HTR-8/SVneo (cell line): ENCODE measurements at regions not wholly inside any gene's neighbourhood (a gene's known extent, or its start where the extent isn't known, plus 50 kb on each side); places are given as distances from the start of the nearest gene placed in this dataset.
"Not testable (repeated sequence)": the region's sequence is repeated elsewhere in the genome, so short reads cannot be mapped to it uniquely, and the experiment has no call there.

Experiments
- DNase-seq: peaks from one replicate; pipeline ENCODE4 v3.0.0; 2011; ENCODE audit warnings: low spot score, mixed read lengths; ENCODE audit not compliant: insufficient read length
- FAIRE-seq: peaks from 2 replicates; lab custom pipeline; 2011; peaks lifted over from hg19 to GRCh38; lab: Jason Lieb, UNC

DNA sequence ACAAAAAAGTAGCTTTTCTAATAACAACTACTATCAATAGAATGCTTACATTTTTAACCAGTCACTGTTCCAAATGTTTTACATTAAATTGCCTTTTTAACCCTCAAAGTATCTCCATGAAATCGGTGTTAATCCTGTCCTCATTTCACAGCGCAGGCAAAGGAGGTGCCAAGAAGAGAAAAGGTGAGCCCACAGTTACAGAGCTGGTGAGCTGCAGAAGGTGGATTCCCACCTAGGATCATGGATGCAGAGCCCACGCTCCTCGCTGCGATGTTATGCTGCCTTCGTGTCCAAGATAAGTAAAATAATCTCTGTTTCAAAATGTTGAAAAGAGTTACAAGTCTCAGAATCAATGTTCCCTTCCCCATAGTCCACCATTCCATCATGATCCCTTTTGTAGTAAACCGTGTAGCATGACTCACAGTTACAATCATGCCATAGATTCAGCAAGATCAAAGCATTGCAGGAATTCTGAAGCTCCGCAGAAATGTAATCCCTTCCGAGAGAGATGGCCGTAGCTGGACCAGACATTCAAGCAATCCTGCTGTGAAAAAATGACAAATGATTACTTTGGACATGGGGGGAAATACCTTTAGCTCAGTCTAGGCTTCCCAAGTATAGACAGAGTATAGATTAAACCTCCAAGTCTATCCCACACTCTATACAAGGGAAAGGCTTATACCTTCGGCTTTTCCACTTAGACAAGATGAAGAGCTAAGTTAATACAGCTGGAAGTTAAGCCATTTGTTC lies 394.7 kb upstream of the AKR1E2 start:
- peak; percentile 50 for DNase-seq
- peak; percentile 64 for FAIRE-seq

DNA sequence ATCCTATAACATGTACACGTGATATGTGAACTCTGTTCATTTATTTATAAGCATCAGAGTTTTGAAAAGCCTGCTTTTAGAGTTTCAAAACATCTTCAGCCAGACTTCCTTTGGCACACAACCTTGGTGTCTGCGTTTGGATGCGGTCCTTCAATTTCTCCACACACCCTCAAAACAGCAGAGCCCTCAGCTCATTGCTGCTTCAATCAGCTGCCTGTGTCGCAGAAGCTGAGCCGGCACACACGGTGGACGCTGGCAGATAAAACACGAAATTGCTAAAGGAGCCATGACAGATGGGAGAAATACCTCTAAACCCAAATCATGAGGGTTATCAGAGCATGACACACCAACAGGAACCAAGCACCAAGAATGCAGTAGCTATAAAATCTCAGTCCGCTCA lies 396.4 kb upstream of the AKR1E2 start:
- FAIRE-seq (no peak), DNase-seq (no peak)

DNA sequence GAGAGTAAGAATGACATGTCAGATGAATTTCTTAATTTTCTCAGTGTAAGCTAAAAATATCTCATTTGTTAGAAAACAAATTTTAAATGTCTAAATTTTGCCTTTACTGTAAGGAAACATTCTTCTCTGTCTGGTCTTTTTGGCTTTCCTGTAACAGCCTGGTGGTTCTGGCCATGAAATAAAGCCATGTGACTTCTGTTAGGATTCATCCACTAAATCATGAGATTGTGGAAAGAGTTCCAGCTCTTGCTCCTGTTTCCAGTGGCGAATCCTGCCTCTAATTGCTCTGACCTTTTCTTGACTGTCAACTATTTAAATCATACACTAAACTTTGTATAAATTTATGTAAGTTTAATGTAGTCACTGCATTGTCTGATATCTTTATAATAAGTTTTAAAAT lies 398.5 kb upstream of the AKR1E2 start:
- no peak for DNase-seq
- no peak for FAIRE-seq

DNA sequence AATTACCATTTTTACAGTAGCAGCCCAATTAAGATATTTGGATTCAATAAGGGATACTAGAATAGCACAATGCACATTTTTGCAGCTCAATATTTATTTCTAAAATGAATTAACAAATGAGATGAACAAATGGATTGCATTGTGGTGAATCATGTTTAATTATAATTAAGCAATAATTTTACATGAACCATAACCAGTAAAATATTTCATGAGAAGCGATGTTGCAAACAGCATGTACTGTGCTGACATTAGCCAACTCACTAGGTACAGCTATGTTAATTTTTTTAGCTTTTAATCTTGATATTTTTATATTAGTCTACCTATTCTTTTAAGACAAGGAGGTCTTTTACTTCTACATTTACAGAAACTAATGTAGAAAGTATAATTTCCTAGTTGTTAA lies 399.1 kb upstream of the AKR1E2 start:
- FAIRE-seq (no peak), DNase-seq (no peak)

DNA sequence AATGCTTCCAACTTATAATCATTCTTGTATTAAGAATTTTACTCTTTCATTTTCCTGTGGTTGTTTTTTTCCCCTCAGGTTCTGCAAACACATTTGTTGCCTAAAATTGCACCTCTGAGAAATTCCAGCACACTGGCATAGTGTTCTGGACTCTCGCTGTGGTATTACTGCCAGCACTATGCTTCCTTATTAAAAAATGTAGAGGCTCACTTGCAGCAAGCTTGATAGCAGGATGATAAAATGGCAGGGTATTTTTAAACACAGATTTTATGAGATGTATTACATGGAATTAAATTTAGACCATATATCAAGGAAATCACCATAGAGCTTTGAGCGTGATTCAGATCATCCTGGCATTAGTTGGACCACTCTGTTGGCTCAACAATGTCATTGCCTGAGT lies 416.7 kb upstream of the AKR1E2 start:
- DNase-seq (no peak), FAIRE-seq (no peak)

DNA sequence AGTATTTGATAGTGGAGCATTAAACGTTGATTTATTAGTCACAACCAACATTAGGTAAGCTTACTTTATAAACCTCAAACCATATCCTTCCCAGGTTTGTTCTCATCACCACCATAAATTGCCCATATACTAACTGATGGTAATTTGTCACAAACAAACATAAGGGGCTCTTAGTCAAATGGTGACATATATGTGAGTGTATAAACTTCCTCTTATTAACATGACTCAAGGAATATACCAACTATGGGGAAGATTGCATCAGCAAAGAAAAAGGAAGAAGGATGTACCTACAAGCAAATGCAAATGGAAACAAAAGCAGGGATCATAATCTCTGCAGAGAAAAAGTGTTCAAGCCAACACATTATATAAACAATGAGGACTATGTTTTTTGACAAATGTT lies 418.2 kb upstream of the AKR1E2 start:
- DNase-seq (no peak), FAIRE-seq (no peak)

DNA sequence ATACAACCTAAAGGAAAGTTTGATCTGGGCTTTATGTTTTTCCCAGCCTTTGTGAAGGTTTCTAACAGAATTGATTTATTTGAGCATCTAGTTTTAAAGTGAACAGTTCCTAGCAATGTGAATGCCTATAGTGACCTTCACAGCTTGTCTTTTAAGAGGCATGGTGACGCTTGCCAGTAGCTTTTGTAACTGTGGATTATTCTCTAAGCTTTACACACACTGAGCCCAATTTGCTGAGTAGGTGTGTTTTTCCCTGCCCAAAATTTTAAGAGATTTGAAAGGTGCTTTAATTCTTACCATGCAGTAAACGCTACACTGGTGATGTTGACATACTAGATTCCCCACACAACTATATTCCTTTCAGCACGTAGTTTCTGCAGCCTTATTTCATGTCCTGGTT lies 420.2 kb upstream of the AKR1E2 start:
- DNase-seq (no peak), FAIRE-seq (no peak)

DNA sequence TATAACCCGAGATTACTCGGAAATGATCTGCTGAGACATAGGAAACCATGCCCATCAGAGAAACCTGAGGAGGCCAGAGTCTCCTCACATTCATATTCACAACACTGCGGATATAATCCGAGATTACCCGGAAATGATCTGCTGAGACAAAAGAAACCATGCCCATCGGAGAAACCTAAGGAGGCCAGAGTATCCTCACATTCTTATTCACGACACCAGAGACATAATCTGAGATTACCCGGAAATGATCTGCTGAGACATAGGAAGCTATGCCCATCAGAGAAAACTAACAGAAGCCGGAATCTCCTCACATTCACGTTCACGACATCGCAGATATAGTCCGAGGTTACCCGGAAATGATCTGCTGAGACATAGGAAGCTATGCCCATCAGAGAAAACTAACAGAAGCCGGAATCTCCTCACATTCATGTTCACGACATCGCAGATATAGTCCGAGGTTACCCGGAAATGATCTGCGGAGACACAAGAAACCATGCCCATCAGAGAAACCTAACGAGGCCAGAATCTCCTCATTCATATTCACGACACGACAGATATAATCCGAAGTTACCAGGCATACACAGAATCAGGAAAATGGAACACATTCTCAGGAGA lies 422.3 kb upstream of the AKR1E2 start:
- DNase-seq = no peak
- FAIRE-seq = no peak

DNA sequence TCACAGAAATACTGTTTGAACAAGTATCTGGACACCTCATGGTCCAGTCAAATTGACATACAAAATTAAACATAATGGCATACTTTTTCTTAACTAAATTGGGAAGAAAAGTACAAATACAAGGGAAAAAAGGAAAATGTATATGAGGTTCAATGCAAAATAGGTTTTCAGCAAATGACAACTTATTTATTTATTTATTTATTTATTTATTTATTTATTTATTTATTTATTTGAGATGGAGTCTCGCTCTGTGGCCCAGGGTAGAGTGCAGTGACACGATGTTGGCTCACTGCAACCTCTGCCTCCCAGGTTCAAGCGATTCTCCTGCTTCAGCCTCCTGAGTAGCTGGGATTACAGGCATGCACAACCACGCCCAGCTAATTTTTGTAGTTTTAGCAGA lies 424.9 kb upstream of the AKR1E2 start:
- not testable (repeated sequence) for FAIRE-seq, DNase-seq

DNA sequence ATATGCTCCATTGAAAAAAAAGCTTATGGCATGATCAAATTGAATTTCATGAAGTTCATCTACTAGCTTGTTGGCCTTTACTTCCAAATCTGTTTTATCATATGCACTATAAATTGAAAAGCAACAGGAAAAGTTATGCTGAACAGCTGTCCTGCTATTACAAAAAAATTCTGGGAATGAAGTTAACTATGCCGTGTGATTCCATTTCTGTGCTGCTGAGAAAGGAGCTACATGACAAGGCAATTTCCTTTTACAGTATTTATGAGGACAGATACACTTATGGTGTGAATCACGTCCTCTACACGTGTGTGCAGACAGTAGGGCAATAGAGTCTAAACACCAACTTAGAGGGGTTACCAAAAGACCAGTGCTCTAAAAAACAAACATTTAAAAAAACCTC lies 426.5 kb upstream of the AKR1E2 start:
- DNase-seq = no peak

DNA sequence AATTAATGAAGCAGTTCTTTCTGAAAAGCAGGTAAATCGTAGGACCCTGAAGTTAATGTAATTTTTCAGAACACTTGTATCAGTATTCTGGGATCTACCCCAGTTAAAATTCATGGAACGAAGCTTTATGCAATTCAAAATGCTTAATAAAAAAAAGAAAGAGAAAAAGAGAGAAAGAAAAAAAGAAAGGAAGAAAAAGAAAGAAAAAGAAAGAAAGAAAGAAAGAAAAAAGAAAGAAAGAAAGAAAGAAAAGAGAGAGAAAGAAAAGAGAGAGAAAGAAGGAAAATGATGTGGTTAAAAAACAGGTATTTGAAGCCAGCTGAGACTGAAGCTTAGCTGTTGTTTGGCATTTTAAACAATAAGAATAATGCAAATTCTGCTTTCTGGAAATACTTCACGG lies 427.4 kb upstream of the AKR1E2 start:
- DNase-seq (no peak), FAIRE-seq (no peak)

More for the DNA sequence above, 426.5 kb upstream of the AKR1E2 start:
- no peak for FAIRE-seq

DNA sequence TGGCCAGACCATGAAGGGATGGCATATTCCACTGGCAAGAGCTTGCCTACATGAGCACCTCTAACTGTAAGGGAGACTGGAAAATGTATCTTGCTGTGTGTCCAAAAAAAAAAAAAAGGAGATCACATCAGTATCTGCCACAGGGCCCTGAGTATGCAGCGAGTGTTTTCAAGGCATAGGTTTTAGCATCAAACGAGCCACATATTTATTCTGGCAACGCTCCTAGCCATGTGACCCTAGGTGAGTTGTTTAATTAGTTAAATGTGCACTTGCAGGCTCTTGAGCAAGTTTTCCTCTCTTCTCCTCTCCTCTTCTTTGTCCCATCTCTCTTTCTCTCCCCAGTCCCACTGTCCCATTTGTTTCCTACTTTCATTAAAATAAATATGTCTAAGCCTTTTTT lies 428.7 kb upstream of the AKR1E2 start:
- DNase-seq (no peak), FAIRE-seq (no peak)

DNA sequence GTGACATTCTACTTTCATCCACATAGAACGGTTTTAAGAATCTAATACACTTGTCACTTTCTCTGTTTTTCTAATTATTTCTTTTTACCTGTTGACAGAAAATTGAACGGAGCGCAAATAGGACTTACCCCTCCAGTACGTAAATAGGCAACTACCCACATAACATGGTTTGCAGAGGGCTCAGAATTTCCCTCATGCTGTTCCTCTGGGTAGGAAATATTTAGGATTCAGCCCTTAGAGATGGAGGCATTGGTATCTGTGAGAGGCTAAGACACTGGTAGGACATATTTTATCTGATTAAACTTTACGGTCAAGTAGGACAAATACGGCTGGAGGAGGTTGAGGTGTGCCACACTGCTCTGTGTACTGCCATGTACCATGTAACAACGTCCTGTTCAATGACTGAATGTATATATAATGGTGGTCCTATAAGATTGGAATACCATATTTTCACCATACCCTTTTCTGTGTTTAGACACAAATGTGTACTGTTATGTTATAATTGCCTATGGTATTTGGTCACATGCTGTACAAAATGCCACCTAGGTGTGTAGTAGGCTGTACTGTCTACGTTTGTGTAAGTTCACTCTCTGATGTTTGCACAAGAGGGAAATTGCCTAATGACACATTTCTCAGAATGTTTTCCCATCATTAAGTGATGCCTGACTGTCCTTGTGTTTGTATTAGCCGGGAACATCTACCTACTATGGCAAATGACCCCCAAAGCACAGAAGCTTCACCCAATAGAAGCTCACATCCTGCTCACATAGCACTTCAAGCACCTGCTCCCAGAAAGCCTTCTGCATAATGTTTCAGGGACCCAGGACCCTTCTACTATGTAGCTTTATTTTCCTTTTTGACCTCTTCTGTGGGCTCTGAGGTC lies 429.4 kb upstream of the AKR1E2 start:
- FAIRE-seq (no peak), DNase-seq (no peak)

DNA sequence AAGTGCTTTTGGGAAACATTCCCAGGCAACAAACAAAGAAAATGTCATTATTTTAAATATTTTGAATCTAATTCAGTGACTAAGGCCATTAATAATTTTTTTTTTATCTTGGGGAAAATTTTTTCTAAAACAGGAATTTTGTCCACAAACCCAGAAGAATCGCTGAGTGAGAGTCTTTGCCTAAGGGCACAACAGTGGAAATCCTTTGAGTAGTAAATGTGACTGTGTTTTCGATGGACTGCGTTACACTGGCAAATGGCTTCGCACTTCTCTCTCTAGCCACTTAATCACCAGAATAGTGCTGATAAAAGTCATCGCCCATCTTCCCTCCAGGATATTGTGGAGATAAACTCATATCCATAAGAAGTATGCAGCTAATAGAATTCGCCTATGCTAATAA lies 430.3 kb upstream of the AKR1E2 start:
- FAIRE-seq (no peak), DNase-seq (no peak)

DNA sequence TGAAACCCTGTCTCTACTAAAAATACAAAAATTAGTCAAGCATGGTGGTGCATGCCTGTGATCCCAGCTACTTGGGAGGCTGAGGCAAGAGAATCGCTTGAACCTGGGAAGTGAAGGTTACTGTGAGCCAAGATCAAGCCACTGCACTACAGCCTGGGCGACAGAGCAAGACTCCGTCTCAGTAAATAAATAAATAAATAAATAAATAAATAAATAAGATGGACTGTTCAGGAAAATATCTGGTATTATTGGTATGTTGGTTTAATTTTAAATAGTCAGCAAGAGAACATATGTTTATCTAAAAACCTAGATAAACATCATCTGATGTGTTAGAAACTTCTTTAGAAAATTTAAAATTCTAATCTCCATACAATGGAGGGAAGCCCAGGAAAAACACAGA lies 431.6 kb upstream of the AKR1E2 start:
- DNase-seq, FAIRE-seq: not testable (repeated sequence)

DNA sequence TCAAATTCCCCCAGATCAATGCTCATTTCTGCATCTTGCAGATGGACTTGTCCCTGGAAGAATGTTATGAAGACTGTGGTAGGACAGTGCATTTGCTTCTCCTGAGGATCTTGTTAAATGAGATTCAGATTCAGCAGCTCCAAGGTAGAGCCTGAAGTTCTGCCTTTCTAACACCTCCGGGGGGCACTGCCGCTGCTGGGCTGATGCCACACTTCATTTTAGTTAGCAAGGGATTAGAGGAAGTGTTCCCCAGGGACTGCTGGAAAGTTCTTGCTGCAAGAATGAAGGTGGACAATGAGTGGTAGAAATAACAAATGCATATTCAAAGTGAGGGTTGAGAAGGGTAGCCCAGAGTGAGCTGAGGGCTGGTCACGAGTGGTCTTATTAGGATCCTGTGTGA lies 434.3 kb upstream of the AKR1E2 start:
- no peak for FAIRE-seq
- no peak for DNase-seq

DNA sequence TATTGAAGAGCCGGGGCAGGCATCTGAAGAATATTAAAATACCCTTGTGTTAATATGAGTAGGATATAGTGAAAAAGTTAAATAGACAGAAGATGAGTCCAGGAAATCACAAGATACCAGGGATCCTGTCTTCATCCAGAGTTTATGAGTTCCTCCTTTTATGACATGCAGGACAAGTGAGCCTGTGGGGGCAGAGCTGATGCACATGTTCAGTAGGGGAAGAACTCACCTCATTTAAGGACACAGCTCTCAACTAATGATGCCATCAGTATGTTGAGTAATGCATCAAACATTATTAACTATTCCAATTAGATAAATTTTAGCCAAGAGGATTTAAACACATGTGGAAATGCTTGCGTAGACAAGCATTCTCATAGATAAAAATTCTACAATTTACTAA lies 435.8 kb upstream of the AKR1E2 start:
- FAIRE-seq (no peak), DNase-seq (no peak)

DNA sequence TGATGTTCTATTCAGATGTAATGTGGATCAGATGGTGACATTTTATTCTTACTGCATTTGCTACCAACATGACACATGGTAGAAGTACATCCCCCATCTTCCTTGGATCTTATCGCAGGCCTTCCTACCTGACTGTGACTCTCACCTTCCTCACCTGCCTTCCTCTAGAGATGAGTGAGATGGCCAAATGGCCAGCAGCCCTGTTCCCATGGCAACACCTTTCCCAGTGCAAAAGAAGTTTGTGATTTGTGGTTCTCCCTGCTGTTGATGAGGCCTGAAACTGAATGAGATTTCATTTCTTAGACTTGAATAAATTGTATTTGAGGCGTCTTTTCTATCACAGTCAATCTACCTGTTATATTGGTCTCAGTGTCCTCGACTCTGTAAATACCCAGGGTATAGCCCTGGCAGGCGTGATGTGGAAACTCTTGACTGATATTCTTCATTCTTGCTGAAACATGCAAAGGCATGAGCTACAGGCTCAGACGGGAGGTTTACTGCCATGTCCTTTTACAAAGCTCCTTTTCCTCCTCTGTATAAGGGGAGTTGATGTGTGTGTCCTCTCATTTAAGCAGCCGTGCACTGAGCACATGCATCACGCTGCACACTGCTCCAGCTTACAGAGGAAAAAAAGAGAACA lies 440.7 kb upstream of the AKR1E2 start:
- FAIRE-seq (no peak), DNase-seq (no peak)

DNA sequence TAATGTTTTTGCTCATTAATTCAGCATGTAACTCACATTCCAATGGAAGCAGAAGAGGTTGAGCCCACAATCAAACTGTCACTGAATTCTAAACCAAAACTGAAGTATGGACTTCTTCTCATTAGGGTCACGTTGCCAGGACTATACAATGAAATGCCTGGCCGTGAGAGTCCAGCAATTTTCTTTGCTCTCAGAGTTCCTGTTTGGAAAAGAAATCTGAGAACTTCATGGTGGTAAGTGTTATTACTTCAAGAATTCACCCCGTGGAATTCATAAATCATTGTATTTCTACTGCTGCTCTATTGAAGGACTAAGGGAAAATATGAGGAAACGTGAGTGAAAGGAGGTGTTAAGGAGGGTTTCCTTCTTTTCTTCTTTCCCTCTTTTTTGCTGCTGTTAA lies 441.8 kb upstream of the AKR1E2 start:
- no peak for FAIRE-seq
- DNase-seq = peak; percentile 15

DNA sequence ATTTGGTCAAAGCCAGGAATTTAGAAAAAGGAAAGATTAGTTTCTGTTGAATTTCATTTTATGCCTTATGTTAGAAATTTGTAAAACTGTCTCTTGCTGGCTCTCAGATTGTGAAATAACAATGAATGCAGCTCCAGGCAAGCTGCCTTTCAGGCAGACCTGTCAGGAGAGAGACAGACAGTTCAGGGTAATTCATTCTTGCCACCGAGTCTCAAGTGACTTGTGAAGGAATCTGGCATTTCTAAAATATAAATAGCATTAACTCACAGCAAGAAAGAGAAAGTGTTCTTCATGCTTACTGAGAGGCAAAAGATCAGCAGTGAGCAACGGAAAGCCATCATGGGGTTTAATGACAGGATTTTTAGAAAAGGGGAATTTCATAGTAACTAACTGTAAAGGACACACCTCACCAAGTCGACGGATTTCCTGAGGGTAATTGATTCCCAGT lies 442.3 kb upstream of the AKR1E2 start:
- no peak for DNase-seq
- no peak for FAIRE-seq

DNA sequence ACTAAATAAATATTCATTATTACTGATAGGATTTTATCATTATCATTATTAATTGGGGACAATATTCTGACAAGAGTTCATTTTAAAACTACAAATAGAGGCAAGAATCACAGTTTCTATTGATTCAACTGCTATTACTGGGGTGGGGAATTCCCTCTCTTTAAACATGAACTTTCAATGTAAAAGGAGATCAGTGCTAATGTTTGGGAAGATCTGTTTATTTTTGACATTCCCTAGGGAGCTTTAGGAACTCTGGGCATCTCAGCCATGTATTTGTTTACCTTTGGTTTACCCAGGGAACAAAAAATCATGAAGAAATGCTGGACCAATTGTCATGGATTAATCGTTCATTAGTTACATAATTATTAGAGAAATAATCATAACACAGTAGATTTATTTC lies 443.2 kb upstream of the AKR1E2 start:
- DNase-seq (no peak), FAIRE-seq (no peak)
